HCT116 (cell line): ENCODE measurements at regions not wholly inside any gene's neighbourhood (a gene's known extent, or its start where the extent isn't known, plus 50 kb on each side); places are given as distances from the start of the nearest gene placed in this dataset.

Experiments used
- ATAC-seq: fragments of 200-7000 bp; cut with Tn5 transposase; 2 replicates; pipeline ENCODE4 v1.9.1; 2020; ENCODE audit warnings: mild to moderate bottlenecking, moderate library complexity
- BruUV-seq: library from RNA; stranded (reverse); fragments of 400-500 nt; replicated peaks from 2 replicates; lab custom pipeline; 2021; lab: Mats Ljungman, UMichigan
- CTCF ChIA-PET: fragments of 300-600 bp; sonication (Branson Sonifier 250); formaldehyde crosslinking; loops from one replicate; lab custom pipeline; 2021; ENCODE audit warnings: antibody characterized with exemption; lab: Charles Lee
- POLR2A ChIA-PET: fragments of 300-600, 350-600 bp; sonication (Branson Sonifier 250); formaldehyde crosslinking; loops from one replicate; lab custom pipeline; 2021; ENCODE audit warnings: antibody characterized with exemption; lab: Charles Lee
- RAD21 ChIA-PET, 2 experiments: fragments of 300-600 bp; sonication (Branson Sonifier 250); formaldehyde crosslinking; loops; one replicate each; lab custom pipeline; 2023; ENCODE audit warnings: low total read pairs in 2 of 2; ENCODE audit not compliant: uncharacterized antibody in 2 of 2, unreplicated experiment in 2 of 2, low non-redundant PET in 1 of 2; lab: Charles Lee
- DNase-seq: peaks from one replicate; pipeline ENCODE4 v3.0.0-alpha.2; 2010; ENCODE audit warnings: low read depth, low spot score
- H2AFZ ChIP-seq: fragments of 200-600 bp; shearing (Covaris generic), sonication (generic); 2 replicates; pipeline ENCODE4 v1.6.1; 2017; ENCODE audit warnings: low read depth, mixed run types, mixed read lengths, antibody characterized with exemption, low read length; ENCODE audit not compliant: poor library complexity, severe bottlenecking
- H3K27ac ChIP-seq: 2 replicates; pipeline ENCODE4 v1.5.1; 2012; ENCODE audit warnings: low read depth, low read length
- H3K27me3 ChIP-seq: fragments of 200-600 bp; sonication (generic); 2 replicates; pipeline ENCODE4 v1.6.1; 2016; ENCODE audit warnings: mixed run types, low read length, mixed read lengths; ENCODE audit not compliant: insufficient read depth
- H3K36me3 ChIP-seq, 2 experiments: fragments of 200-500 bp in 1 of 2; fragments of 200-600 bp in 1 of 2; sonication (Bioruptor generic) in 1 of 2; sonication (generic) in 1 of 2; 2 replicates each; pipeline versions ENCODE4 v1.5.1 to v1.6.1; 2014 to 2016; ENCODE audit warnings: low read length in 2 of 2, inconsistent platforms in 1 of 2, mixed read lengths in 1 of 2, mixed run types in 1 of 2; ENCODE audit not compliant: insufficient read depth in 2 of 2, control insufficient read depth in 1 of 2
- H3K4me1 ChIP-seq, 2 experiments: fragments of 200-600 bp in 1 of 2; sonication (generic) in 1 of 2; 2 replicates each; pipeline versions ENCODE4 v1.5.1 to v1.6.1; 2012 to 2017; ENCODE audit warnings: low read length in 2 of 2, inconsistent platforms in 1 of 2, mild to moderate bottlenecking in 1 of 2, mixed read lengths in 1 of 2, mixed run types in 1 of 2, moderate library complexity in 1 of 2; ENCODE audit not compliant: insufficient read depth in 2 of 2, control insufficient read depth in 1 of 2
- H3K4me2 ChIP-seq: fragments of 200-600 bp; sonication (generic); 2 replicates; pipeline ENCODE4 v1.6.1; 2017; ENCODE audit warnings: mixed run types, low read length, mixed read lengths
- H3K4me3 ChIP-seq, 2 experiments: fragments of 200-600 bp in 1 of 2; sonication (generic) in 1 of 2; replicated peaks in 1 of 2; 2 replicates each; pipeline ENCODE4 v1.5.1; 2011 to 2016; ENCODE audit warnings: low read length in 2 of 2, control low read depth in 1 of 2, low read depth in 1 of 2, mild to moderate bottlenecking in 1 of 2, mixed read lengths in 1 of 2, mixed run types in 1 of 2
- H3K79me2 ChIP-seq: fragments of 200-600 bp; sonication (generic); 2 replicates; pipeline ENCODE4 v1.6.1; 2017; ENCODE audit warnings: mild to moderate bottlenecking, mixed run types, low read length, moderate library complexity, mixed read lengths; ENCODE audit not compliant: insufficient read depth
- H3K9ac ChIP-seq: fragments of 200-600 bp; sonication (generic); 2 replicates; pipeline ENCODE4 v1.6.1; 2016; ENCODE audit warnings: low read length, mixed read lengths
- H3K9me2 ChIP-seq: fragments of 200-600 bp; sonication (generic), shearing (Covaris generic); 2 replicates; pipeline ENCODE4 v1.6.1; 2017; ENCODE audit warnings: mixed run types, mild to moderate bottlenecking, moderate library complexity; ENCODE audit not compliant: insufficient read depth
- H3K9me3 ChIP-seq, 2 experiments: fragments of 200-500 bp in 1 of 2; fragments of 200-600 bp in 1 of 2; sonication (Bioruptor generic) in 1 of 2; sonication (generic) in 1 of 2; 2 replicates each; pipeline ENCODE4 v1.6.1; 2014 to 2017; ENCODE audit warnings: low read length in 2 of 2, mixed read lengths in 2 of 2, inconsistent platforms in 1 of 2, low read depth in 1 of 2, mild to moderate bottlenecking in 1 of 2, mixed run types in 1 of 2, moderate library complexity in 1 of 2; ENCODE audit not compliant: control insufficient read depth in 1 of 2, insufficient read depth in 1 of 2
- H4K20me1 ChIP-seq: fragments of 200-600 bp; sonication (generic), shearing (Covaris generic); 2 replicates; pipeline ENCODE4 v1.6.1; 2017; ENCODE audit warnings: mixed run types, mild to moderate bottlenecking, moderate library complexity; ENCODE audit not compliant: insufficient read depth
- CBX3 ChIP-seq: IDR thresholded peaks from 2 replicates; pipeline ENCODE4 v1.6.1; 2012; ENCODE audit warnings: low read depth
- CEBPB ChIP-seq: IDR thresholded peaks from 2 replicates; pipeline ENCODE4 v1.6.1; 2012; ENCODE audit warnings: low read depth
- CTCF ChIP-seq, 3 experiments: fragments of 200-600 bp in 1 of 3; sonication (generic) in 1 of 3; IDR thresholded peaks in 2 of 3; conservative IDR thresholded peaks in 1 of 3; 2 replicates each; pipeline ENCODE4 v1.5.1; 2012 to 2017; ENCODE audit warnings: low read depth in 2 of 3, low read length in 2 of 3, antibody characterized with exemption in 1 of 3, borderline replicate concordance in 1 of 3, control low read depth in 1 of 3, mild to moderate bottlenecking in 1 of 3, mixed read lengths in 1 of 3, mixed run types in 1 of 3, moderate library complexity in 1 of 3; ENCODE audit not compliant: insufficient read depth in 1 of 3
- EGR1 ChIP-seq: IDR thresholded peaks from 2 replicates; pipeline ENCODE4 v1.6.1; 2012; ENCODE audit warnings: low read depth
- ELF1 ChIP-seq: IDR thresholded peaks from 2 replicates; pipeline ENCODE4 v1.6.1; 2012; ENCODE audit warnings: low read depth, borderline replicate concordance
- EZH2phosphoT487 ChIP-seq: fragments of 200-600 bp; IDR thresholded peaks from 2 replicates; pipeline ENCODE4 v1.6.1; 2018; ENCODE audit warnings: antibody characterized with exemption, borderline replicate concordance
- FOSL1 ChIP-seq: IDR thresholded peaks from 2 replicates; pipeline ENCODE4 v1.6.1; 2012; ENCODE audit warnings: low read depth
- JUND ChIP-seq: IDR thresholded peaks from 2 replicates; pipeline ENCODE4 v1.6.1; 2012
- MAX ChIP-seq: IDR thresholded peaks from 2 replicates; pipeline ENCODE4 v1.6.1; 2012
- POLR2A ChIP-seq: IDR thresholded peaks from 2 replicates; pipeline ENCODE4 v1.7.0; 2011; ENCODE audit warnings: borderline replicate concordance; ENCODE audit not compliant: insufficient read depth, insufficient read length; ENCODE audit errors: extremely low read depth
- POLR2AphosphoS5 ChIP-seq: IDR thresholded peaks from 2 replicates; pipeline ENCODE4 v1.6.1; 2011; ENCODE audit warnings: mild to moderate bottlenecking, low read depth, low read length, moderate library complexity
- RAD21 ChIP-seq: IDR thresholded peaks from 2 replicates; pipeline ENCODE4 v1.6.1; 2012; ENCODE audit warnings: low read depth, mild to moderate bottlenecking
- SIN3A ChIP-seq: IDR thresholded peaks from 2 replicates; pipeline ENCODE4 v1.6.1; 2012; ENCODE audit warnings: low read depth
- SRF ChIP-seq: IDR thresholded peaks from 2 replicates; pipeline ENCODE4 v1.6.1; 2012; ENCODE audit warnings: low read depth
- TCF7L2 ChIP-seq: IDR thresholded peaks from 2 replicates; pipeline ENCODE4 v1.7.0; 2011; ENCODE audit warnings: borderline replicate concordance, inconsistent platforms; ENCODE audit not compliant: insufficient read depth, insufficient read length; ENCODE audit errors: extremely low read depth
- YY1 ChIP-seq: IDR thresholded peaks from 2 replicates; pipeline ENCODE4 v1.6.1; 2011; ENCODE audit warnings: low read length, low read depth, moderate library complexity, mild to moderate bottlenecking; ENCODE audit not compliant: insufficient replicate concordance; ENCODE audit errors: extremely low read depth
- ZFX ChIP-seq: fragments of 450-650 bp; IDR thresholded peaks from 2 replicates; pipeline ENCODE4 v1.6.1; 2017
- ZNF274 ChIP-seq: fragments of 200-500 bp; sonication (Bioruptor generic); IDR thresholded peaks from 2 replicates; pipeline ENCODE4 v1.6.1; 2014; ENCODE audit warnings: mild to moderate bottlenecking, low read depth, low read length, inconsistent platforms
- intact Hi-C: fragments of 100-400 bp; cut with micrococcal nuclease; formaldehyde crosslinking; loops from 2 replicates; pipeline ENCODE4 v1.10.0; 2022
- TF ChIP-seq, protein P1 (sequence below): IDR thresholded peaks from 2 replicates; pipeline ENCODE4 v1.6.1; 2011; ENCODE audit warnings: mild to moderate bottlenecking, low read length, moderate library complexity; ENCODE audit not compliant: insufficient replicate concordance; ENCODE audit errors: extremely low read depth

- TF ChIP-seq CBX3: no peak
- no peak for TF ChIP-seq RAD21
- TF ChIP-seq ZFX: no peak
- TF ChIP-seq, protein P1, sequence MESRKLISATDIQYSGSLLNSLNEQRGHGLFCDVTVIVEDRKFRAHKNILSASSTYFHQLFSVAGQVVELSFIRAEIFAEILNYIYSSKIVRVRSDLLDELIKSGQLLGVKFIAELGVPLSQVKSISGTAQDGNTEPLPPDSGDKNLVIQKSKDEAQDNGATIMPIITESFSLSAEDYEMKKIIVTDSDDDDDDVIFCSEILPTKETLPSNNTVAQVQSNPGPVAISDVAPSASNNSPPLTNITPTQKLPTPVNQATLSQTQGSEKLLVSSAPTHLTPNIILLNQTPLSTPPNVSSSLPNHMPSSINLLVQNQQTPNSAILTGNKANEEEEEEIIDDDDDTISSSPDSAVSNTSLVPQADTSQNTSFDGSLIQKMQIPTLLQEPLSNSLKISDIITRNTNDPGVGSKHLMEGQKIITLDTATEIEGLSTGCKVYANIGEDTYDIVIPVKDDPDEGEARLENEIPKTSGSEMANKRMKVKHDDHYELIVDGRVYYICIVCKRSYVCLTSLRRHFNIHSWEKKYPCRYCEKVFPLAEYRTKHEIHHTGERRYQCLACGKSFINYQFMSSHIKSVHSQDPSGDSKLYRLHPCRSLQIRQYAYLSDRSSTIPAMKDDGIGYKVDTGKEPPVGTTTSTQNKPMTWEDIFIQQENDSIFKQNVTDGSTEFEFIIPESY: no peak
- TF ChIP-seq YY1: no peak
Measured at GRCh38 chr9:20114974-20115373, 326.1 kb upstream of the SLC24A2 start (continued).

GRCh38 chr9:20112205-20112783 is 323.5 kb upstream of the SLC24A2 start:
- TF ChIP-seq ZNF274 (no peak), CBX3 (no peak), EZH2phosphoT487 (no peak), POLR2A (no peak), SIN3A (no peak), ZFX (no peak), ELF1 (no peak), FOSL1 (no peak), SRF (no peak), EGR1 (no peak), YY1 (no peak), MAX (no peak), CEBPB (no peak), JUND (no peak), CTCF (IDR thresholded peaks at IDR 0.05 in 2 of 3, conservative IDR thresholded peaks at IDR 0.05 in 1 of 3; ENCODE audit: borderline replicate concordance in 1 of 3, insufficient read depth in 1 of 3, low read depth in 2 of 3, low read length in 2 of 3) (no peak), TCF7L2 (no peak), POLR2AphosphoS5 (no peak)
- TF ChIP-seq, protein P1: no peak
- CTCF ChIA-PET: no interaction called here
- Histone ChIP-seq H3K9ac (no peak overlapping the region), H3K27ac (no peak overlapping the region), H3K79me2 (no peaks in the 10 kb centered on the region), H3K9me2 (no peaks in the 10 kb centered on the region), H3K4me1 (no peaks in the 10 kb centered on the region), H3K36me3 (no peaks in the 10 kb centered on the region), H3K9me3 (no peaks in the 10 kb centered on the region), H3K27me3 (peaks cover 28% of the 10 kb centered on the region), H3K4me3 (no peak overlapping the region), H2AFZ (no peak overlapping the region), H4K20me1 (no peaks in the 10 kb centered on the region), H3K4me2 (no peak overlapping the region)
- intact Hi-C loops: loop anchor here (10.0 kb wide), 1 partner anchor 57 kb away; no protein-coding TSS in a partner anchor
- ATAC-seq (no peak), DNase-seq (no peak)
- POLR2A ChIA-PET: no interaction called here
- RAD21 ChIA-PET: no interaction called here
- no TSS peak for BruUV-seq
